ENCODE measurements at regions not wholly inside any gene's neighbourhood (a gene's known extent, or its start where the extent isn't known, plus 50 kb on each side); places are given as distances from the start of the nearest gene placed in this dataset.
"Not testable (repeated sequence)": the region's sequence is repeated elsewhere in the genome, so short reads cannot be mapped to it uniquely, and the experiment has no call there.

DNA sequence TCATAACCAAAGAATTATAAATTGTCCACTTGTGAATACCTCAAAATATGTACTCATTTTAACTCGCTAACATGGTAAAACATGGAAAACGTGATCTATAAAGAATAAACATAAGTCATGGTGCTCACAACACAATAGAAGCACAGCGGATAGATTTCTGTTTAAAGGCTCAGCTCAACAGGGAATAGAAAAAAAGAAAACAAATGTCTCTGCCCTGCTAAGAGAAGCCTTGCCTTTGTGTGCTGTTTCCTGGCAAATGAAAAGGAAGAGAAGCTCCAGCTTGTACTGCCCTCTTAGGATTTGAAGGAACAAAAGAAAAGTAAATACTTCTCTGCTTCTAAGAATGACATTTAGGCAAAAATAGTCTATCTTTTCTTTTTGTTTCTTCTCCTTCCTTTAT, 121.0 kb upstream of the KRR1 start:
- H3K9me3 ChIP-seq (ENCODE audit: control insufficient read depth, low read length): no peaks in the 10 kb centered on the region
- no peak overlapping the region for H3K4me3 ChIP-seq (ENCODE audit: insufficient read depth, low read depth, low read length, poor library complexity, severe bottlenecking)
- DNase-seq: no peak
- H3K27ac ChIP-seq (ENCODE audit: insufficient read depth, low read length, poor library complexity, severe bottlenecking): no peak overlapping the region
- no peaks in the 10 kb centered on the region for H3K36me3 ChIP-seq (ENCODE audit: control insufficient read depth, insufficient read depth, low read length)
- H3K4me1 ChIP-seq (ENCODE audit: control insufficient read depth, insufficient read depth, low read length, poor library complexity, severe bottlenecking): no peaks in the 10 kb centered on the region
- H3K27me3 ChIP-seq (replicated peaks; ENCODE audit: control insufficient read depth, insufficient read depth, low read length, poor library complexity, severe bottlenecking): no peaks in the 10 kb centered on the region

- H3K4me1 ChIP-seq (ENCODE audit: control insufficient read depth, insufficient read depth, low read length, poor library complexity, severe bottlenecking): no peaks in the 10 kb centered on the region
- H3K27ac ChIP-seq (ENCODE audit: insufficient read depth, low read length, poor library complexity, severe bottlenecking): no peak overlapping the region
- no peak for DNase-seq
- no peak overlapping the region for H3K4me3 ChIP-seq (ENCODE audit: insufficient read depth, low read depth, low read length, poor library complexity, severe bottlenecking)
- H3K27me3 ChIP-seq (replicated peaks; ENCODE audit: control insufficient read depth, insufficient read depth, low read length, poor library complexity, severe bottlenecking): no peaks in the 10 kb centered on the region
- H3K36me3 ChIP-seq (ENCODE audit: control insufficient read depth, insufficient read depth, low read length): no peaks in the 10 kb centered on the region
- H3K9me3 ChIP-seq (ENCODE audit: control insufficient read depth, low read length): no peaks in the 10 kb centered on the region
Observed at GRCh38 chr12:75631831-75632230, 120.4 kb upstream of the KRR1 start.

DNA sequence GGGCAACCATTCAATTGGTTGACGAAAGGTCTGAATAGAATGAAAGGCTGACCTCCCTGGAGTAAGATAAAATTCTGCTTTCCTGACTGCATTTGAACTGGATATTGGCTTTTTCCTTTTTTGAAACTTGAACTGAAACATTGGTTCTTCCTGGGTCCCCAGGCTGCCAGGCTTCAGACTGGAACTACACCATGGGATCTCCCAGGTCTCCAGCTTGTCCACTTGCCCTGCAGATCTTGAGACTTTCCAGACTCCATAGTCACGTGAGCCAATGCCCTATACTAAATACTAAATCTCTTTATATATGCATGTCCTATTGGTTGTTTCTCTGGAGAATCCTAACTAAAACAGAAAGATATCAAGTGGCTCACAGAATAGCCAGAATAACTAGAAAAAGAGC, 118.7 kb upstream of the KRR1 start:
- Histone ChIP-seq H3K27ac (ENCODE audit: insufficient read depth, low read length, poor library complexity, severe bottlenecking) (no peak overlapping the region), H3K36me3 (ENCODE audit: control insufficient read depth, insufficient read depth, low read length) (no peaks in the 10 kb centered on the region), H3K9me3 (ENCODE audit: control insufficient read depth, low read length) (no peaks in the 10 kb centered on the region), H3K4me1 (ENCODE audit: control insufficient read depth, insufficient read depth, low read length, poor library complexity, severe bottlenecking) (no peaks in the 10 kb centered on the region), H3K27me3 (replicated peaks; ENCODE audit: control insufficient read depth, insufficient read depth, low read length, poor library complexity, severe bottlenecking) (no peaks in the 10 kb centered on the region), H3K4me3 (ENCODE audit: insufficient read depth, low read depth, low read length, poor library complexity, severe bottlenecking) (no peak overlapping the region)
- no peak for DNase-seq

- no peaks in the 10 kb centered on the region for H3K9me3 ChIP-seq (ENCODE audit: control insufficient read depth, low read length)
- no peaks in the 10 kb centered on the region for H3K36me3 ChIP-seq (ENCODE audit: control insufficient read depth, insufficient read depth, low read length)
- no peak overlapping the region for H3K4me3 ChIP-seq (ENCODE audit: insufficient read depth, low read depth, low read length, poor library complexity, severe bottlenecking)
- no peak overlapping the region for H3K27ac ChIP-seq (ENCODE audit: insufficient read depth, low read length, poor library complexity, severe bottlenecking)
- no peaks in the 10 kb centered on the region for H3K27me3 ChIP-seq (replicated peaks; ENCODE audit: control insufficient read depth, insufficient read depth, low read length, poor library complexity, severe bottlenecking)
- no peaks in the 10 kb centered on the region for H3K4me1 ChIP-seq (ENCODE audit: control insufficient read depth, insufficient read depth, low read length, poor library complexity, severe bottlenecking)
- DNase-seq: no peak
Observed at GRCh38 chr12:75628916-75629315, 117.5 kb upstream of the KRR1 start.

GRCh38 chr12:75628511-75628910, 117.1 kb upstream of the KRR1 start:
- H3K36me3 ChIP-seq (ENCODE audit: control insufficient read depth, insufficient read depth, low read length): no peaks in the 10 kb centered on the region
- H3K9me3 ChIP-seq (ENCODE audit: control insufficient read depth, low read length): no peaks in the 10 kb centered on the region
- H3K4me3 ChIP-seq (ENCODE audit: insufficient read depth, low read depth, low read length, poor library complexity, severe bottlenecking): no peak overlapping the region
- H3K27me3 ChIP-seq (replicated peaks; ENCODE audit: control insufficient read depth, insufficient read depth, low read length, poor library complexity, severe bottlenecking): no peaks in the 10 kb centered on the region
- no peaks in the 10 kb centered on the region for H3K4me1 ChIP-seq (ENCODE audit: control insufficient read depth, insufficient read depth, low read length, poor library complexity, severe bottlenecking)
- H3K27ac ChIP-seq (ENCODE audit: insufficient read depth, low read length, poor library complexity, severe bottlenecking): no peak overlapping the region
- no peak for DNase-seq

DNA sequence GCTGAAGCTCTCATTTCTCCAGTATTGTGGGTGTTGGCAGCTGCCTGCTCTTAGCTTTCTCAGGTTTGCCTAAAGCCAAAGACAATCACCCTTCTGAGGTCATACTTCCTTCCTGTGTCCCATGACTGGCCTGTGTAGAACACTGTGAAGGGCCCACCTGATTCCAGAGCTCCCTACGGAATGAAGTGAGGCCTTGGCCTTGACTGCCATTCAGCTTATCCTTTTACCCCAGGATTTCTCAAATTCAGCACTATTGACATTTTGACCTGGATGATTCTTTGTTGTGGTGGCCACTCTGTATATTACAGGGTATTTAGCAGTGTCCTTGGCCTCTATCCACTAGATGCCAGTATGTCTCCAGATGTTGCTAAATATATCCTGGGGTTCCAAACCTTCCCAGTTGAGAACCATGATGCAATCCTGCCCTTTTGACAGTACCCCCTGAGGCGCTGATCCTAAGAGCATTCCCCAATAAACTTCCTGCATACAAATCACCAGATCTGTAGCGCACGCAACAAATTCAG, 112.3 kb upstream of the KRR1 start:
- Histone ChIP-seq H3K9me3 (ENCODE audit: control insufficient read depth, low read length) (no peaks in the 10 kb centered on the region), H3K27ac (ENCODE audit: insufficient read depth, low read length, poor library complexity, severe bottlenecking) (no peak overlapping the region), H3K4me1 (ENCODE audit: control insufficient read depth, insufficient read depth, low read length, poor library complexity, severe bottlenecking) (no peaks in the 10 kb centered on the region), H3K27me3 (replicated peaks; ENCODE audit: control insufficient read depth, insufficient read depth, low read length, poor library complexity, severe bottlenecking) (no peaks in the 10 kb centered on the region), H3K36me3 (ENCODE audit: control insufficient read depth, insufficient read depth, low read length) (no peaks in the 10 kb centered on the region), H3K4me3 (ENCODE audit: insufficient read depth, low read depth, low read length, poor library complexity, severe bottlenecking) (no peak overlapping the region)
- DNase-seq: no peak

- no peak overlapping the region for H3K27ac ChIP-seq (ENCODE audit: insufficient read depth, low read length, poor library complexity, severe bottlenecking)
- no peaks in the 10 kb centered on the region for H3K36me3 ChIP-seq (ENCODE audit: control insufficient read depth, insufficient read depth, low read length)
- H3K27me3 ChIP-seq (replicated peaks; ENCODE audit: control insufficient read depth, insufficient read depth, low read length, poor library complexity, severe bottlenecking): no peaks in the 10 kb centered on the region
- H3K4me1 ChIP-seq (ENCODE audit: control insufficient read depth, insufficient read depth, low read length, poor library complexity, severe bottlenecking): no peaks in the 10 kb centered on the region
- no peaks in the 10 kb centered on the region for H3K9me3 ChIP-seq (ENCODE audit: control insufficient read depth, low read length)
- H3K4me3 ChIP-seq (ENCODE audit: insufficient read depth, low read depth, low read length, poor library complexity, severe bottlenecking): no peak overlapping the region
- DNase-seq: no peak
Observed at GRCh38 chr12:75622492-75622891, 111.1 kb upstream of the KRR1 start.

DNA sequence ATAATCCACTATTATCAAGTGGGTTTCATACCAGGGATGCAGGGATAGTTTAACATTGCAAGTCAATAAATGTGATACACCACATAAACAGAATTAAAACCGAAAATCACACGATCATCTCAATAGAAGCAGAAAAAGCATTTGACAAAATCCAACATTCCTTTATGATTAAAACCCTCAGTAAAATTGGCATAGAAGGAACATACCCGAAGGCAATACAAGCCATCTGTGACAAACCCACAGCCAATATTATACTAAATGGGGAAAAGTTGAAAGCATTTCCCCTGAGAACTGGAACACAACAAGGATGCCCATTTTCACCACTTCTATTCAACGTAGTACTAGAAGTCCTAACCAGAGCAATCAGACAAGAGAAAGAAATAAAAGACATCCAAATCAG, 103.0 kb upstream of the KRR1 start:
- H3K9me3 ChIP-seq (ENCODE audit: control insufficient read depth, low read length); H3K4me1 ChIP-seq (ENCODE audit: control insufficient read depth, insufficient read depth, low read length, poor library complexity, severe bottlenecking); H3K36me3 ChIP-seq (ENCODE audit: control insufficient read depth, insufficient read depth, low read length); H3K4me3 ChIP-seq (ENCODE audit: insufficient read depth, low read depth, low read length, poor library complexity, severe bottlenecking); H3K27me3 ChIP-seq (replicated peaks; ENCODE audit: control insufficient read depth, insufficient read depth, low read length, poor library complexity, severe bottlenecking); DNase-seq; H3K27ac ChIP-seq (ENCODE audit: insufficient read depth, low read length, poor library complexity, severe bottlenecking): not testable (repeated sequence)

DNA sequence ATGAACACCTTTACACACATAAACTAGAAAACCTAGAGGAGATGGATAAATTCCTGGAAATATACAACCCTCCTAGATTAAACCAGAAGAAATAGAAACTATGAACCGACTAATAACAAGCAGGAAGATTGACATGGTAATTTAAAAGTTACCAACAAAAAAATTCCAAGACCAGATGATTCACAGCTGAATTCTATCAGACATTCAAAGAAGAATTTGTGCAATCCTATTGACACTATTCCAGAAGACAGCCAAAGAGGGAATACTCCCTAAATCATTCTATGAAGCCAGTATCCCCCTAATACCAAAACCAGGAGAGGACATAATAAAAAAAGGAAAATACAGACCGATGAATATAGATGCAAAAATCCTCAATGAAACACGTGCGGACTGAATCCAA, 102.6 kb upstream of the KRR1 start:
- Histone ChIP-seq H3K27me3 (replicated peaks; ENCODE audit: control insufficient read depth, insufficient read depth, low read length, poor library complexity, severe bottlenecking) (no peaks in the 10 kb centered on the region), H3K9me3 (ENCODE audit: control insufficient read depth, low read length) (no peaks in the 10 kb centered on the region), H3K27ac (ENCODE audit: insufficient read depth, low read length, poor library complexity, severe bottlenecking) (no peak overlapping the region), H3K4me3 (ENCODE audit: insufficient read depth, low read depth, low read length, poor library complexity, severe bottlenecking) (no peak overlapping the region), H3K36me3 (ENCODE audit: control insufficient read depth, insufficient read depth, low read length) (no peaks in the 10 kb centered on the region), H3K4me1 (ENCODE audit: control insufficient read depth, insufficient read depth, low read length, poor library complexity, severe bottlenecking) (no peaks in the 10 kb centered on the region)
- no peak for DNase-seq

- DNase-seq: no peak
- H3K27ac ChIP-seq (ENCODE audit: insufficient read depth, low read length, poor library complexity, severe bottlenecking): no peak overlapping the region
- no peaks in the 10 kb centered on the region for H3K9me3 ChIP-seq (ENCODE audit: control insufficient read depth, low read length)
- H3K4me1 ChIP-seq (ENCODE audit: control insufficient read depth, insufficient read depth, low read length, poor library complexity, severe bottlenecking): no peaks in the 10 kb centered on the region
- no peak overlapping the region for H3K4me3 ChIP-seq (ENCODE audit: insufficient read depth, low read depth, low read length, poor library complexity, severe bottlenecking)
- H3K36me3 ChIP-seq (ENCODE audit: control insufficient read depth, insufficient read depth, low read length): no peaks in the 10 kb centered on the region
- no peaks in the 10 kb centered on the region for H3K27me3 ChIP-seq (replicated peaks; ENCODE audit: control insufficient read depth, insufficient read depth, low read length, poor library complexity, severe bottlenecking)
Observed at GRCh38 chr12:75611041-75611440, 99.6 kb upstream of the KRR1 start.

- no peak overlapping the region for H3K27ac ChIP-seq (ENCODE audit: insufficient read depth, low read length, poor library complexity, severe bottlenecking)
- H3K27me3 ChIP-seq (replicated peaks; ENCODE audit: control insufficient read depth, insufficient read depth, low read length, poor library complexity, severe bottlenecking): no peaks in the 10 kb centered on the region
- no peaks in the 10 kb centered on the region for H3K9me3 ChIP-seq (ENCODE audit: control insufficient read depth, low read length)
- DNase-seq: no peak
- no peaks in the 10 kb centered on the region for H3K36me3 ChIP-seq (ENCODE audit: control insufficient read depth, insufficient read depth, low read length)
- no peak overlapping the region for H3K4me3 ChIP-seq (ENCODE audit: insufficient read depth, low read depth, low read length, poor library complexity, severe bottlenecking)
- H3K4me1 ChIP-seq (ENCODE audit: control insufficient read depth, insufficient read depth, low read length, poor library complexity, severe bottlenecking): no peaks in the 10 kb centered on the region
Observed at GRCh38 chr12:75606956-75607355, 95.5 kb upstream of the KRR1 start.

Data from effector memory CD4-positive, alpha-beta T cell (primary cell).